CD1c-positive myeloid dendritic cell (primary cell): ENCODE measurements at regions not wholly inside any gene's neighbourhood (a gene's known extent, or its start where the extent isn't known, plus 50 kb on each side); places are given as distances from the start of the nearest gene placed in this dataset.
A peak's percentile ranks its signal among the peaks of the same experiment; 100 is the strongest.
"Not testable (repeated sequence)": the region's sequence is repeated elsewhere in the genome, so short reads cannot be mapped to it uniquely, and the experiment has no call there.

ENCODE experiments used
- DNase-seq: peaks from one replicate; pipeline ENCODE4 v3.0.0-alpha.2; 2016; ENCODE audit errors: extremely low spot score

GRCh38 chr12:58419196-58419760, 477.9 kb downstream of the ATP23 start:
- DNase-seq: no peak

- DNase-seq: no peak
Measured at GRCh38 chr12:58419905-58420304, 478.5 kb downstream of the ATP23 start.

GRCh38 chr12:58420503-58420902, 479.1 kb downstream of the ATP23 start:
- DNase-seq: no peak

- DNase-seq: no peak
Measured at GRCh38 chr12:58421990-58422389, 480.6 kb downstream of the ATP23 start.

GRCh38 chr12:58424735-58425392, 483.5 kb downstream of the ATP23 start:
- no peak for DNase-seq

GRCh38 chr12:58425481-58426392, 484.4 kb downstream of the ATP23 start:
- DNase-seq: no peak

GRCh38 chr12:58426437-58426836, 485.1 kb downstream of the ATP23 start:
- DNase-seq: not testable (repeated sequence)

- no peak for DNase-seq
Measured at GRCh38 chr12:58433959-58434358, 486.3 kb downstream of the LRIG3 start.

- DNase-seq: no peak
Measured at GRCh38 chr12:58434726-58435125, 485.6 kb downstream of the LRIG3 start.

- no peak for DNase-seq
Measured at GRCh38 chr12:58435647-58436046, 484.7 kb downstream of the LRIG3 start.

GRCh38 chr12:58441483-58441882, 478.8 kb downstream of the LRIG3 start:
- DNase-seq: no peak

- peak; percentile 14 for DNase-seq
Measured at GRCh38 chr12:58443273-58443980, 476.9 kb downstream of the LRIG3 start.

- no peak for DNase-seq
Measured at GRCh38 chr12:58443981-58444371, 476.3 kb downstream of the LRIG3 start.

- no peak for DNase-seq
Measured at GRCh38 chr12:58450868-58451482, 469.3 kb downstream of the LRIG3 start.

GRCh38 chr12:58452546-58452945, 467.8 kb downstream of the LRIG3 start:
- no peak for DNase-seq

- no peak for DNase-seq
Measured at GRCh38 chr12:58453306-58453705, 467.0 kb downstream of the LRIG3 start.

GRCh38 chr12:58455136-58455535, 465.2 kb downstream of the LRIG3 start:
- DNase-seq: no peak

- DNase-seq: no peak
Measured at GRCh38 chr12:58458102-58458501, 462.2 kb downstream of the LRIG3 start.

- no peak for DNase-seq
Measured at GRCh38 chr12:58459191-58459590, 461.1 kb downstream of the LRIG3 start.

GRCh38 chr12:58463051-58463450, 457.3 kb downstream of the LRIG3 start:
- DNase-seq: no peak

GRCh38 chr12:58465418-58465817, 454.9 kb downstream of the LRIG3 start:
- no peak for DNase-seq
